ENCODE measurements at regions not wholly inside any gene's neighbourhood (a gene's known extent, or its start where the extent isn't known, plus 50 kb on each side); places are given as distances from the start of the nearest gene placed in this dataset.

DNA sequence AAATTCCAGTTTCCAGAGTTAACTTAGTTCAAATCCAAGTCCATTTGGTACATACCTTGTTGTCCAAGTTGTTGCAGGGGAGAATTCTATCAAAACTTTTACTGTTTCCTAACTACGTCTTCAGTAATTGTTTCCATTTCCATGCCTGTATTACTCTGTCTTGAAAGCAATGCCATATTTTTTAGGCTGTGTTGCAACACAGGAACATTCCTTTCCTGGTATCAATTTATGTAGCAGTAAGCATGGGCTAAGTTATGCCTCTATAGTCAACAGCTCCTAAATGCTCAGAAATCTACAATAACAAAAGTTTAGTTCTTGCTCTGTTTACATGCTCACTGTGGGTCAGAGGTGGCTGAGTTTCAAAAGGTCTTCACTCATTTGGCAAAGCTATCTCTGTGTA, 1943.8 kb upstream of the PIK3C3 start:
- DNase-seq = no peak

GRCh38 chr18:40006634-40007033, 1948.4 kb upstream of the PIK3C3 start:
- DNase-seq = no peak

DNA sequence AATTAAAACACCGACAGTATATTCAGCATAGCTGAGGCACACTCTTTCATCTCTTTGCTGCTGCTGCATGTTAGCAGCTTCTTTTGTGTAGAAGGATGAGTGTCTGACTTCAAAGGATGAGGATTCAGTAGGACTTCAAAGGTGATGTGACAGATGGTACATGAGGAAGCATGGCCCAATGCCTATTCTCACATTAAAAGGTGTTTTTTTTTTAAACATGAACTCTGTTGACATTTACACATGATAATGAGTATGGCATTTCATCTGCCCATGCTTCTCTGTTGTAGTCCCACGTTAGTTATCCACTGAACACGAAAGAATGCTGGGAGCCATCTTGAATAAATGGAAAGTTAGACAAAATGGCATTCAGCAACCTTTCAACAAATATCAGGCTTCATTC, 1950.8 kb upstream of the PIK3C3 start:
- no peak for DNase-seq

DNA sequence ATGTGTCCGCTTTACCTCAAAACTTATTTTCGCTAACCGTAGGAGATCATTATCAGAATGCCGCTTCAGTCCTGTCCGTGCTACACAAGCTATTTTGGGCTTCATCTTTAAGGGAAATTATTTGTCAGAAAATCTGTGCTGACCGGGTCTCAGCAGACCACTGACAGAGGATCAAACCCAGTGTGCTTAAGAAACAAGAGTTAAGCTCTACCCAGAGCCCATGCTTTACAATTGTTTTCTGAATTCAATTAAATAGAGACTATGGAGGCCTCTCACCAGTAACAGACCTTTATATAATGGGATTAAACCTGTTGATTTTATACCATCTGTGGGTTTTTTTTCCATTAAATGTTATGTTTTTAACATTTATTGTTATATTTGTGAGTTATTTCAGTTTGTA, 1956.7 kb upstream of the PIK3C3 start:
- DNase-seq = no peak

- DNase-seq = no peak
These were observed 1960.5 kb upstream of the PIK3C3 start for GRCh38 chr18:39994498-39994897.

- no peak for DNase-seq
These were observed 1963.3 kb upstream of the PIK3C3 start for GRCh38 chr18:39991696-39992265.

DNA sequence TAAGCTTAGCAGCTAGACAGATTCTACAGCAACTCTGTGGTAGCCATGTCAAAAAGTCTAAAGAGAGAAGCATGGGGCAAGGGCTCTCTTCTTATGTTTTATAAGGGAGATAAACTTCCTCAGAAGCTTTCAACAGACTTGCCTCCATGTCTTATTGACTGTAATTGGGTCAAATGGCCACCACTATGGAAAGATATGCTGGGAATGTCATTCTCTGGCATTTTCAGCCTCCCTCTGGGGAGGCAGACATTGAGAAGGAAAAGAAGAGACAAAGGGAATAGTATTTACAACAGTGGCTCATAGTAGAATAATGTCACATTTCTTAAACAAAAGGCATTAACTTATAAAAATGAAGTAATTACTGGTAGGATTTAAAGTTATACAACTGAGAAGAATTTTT, 1964.5 kb upstream of the PIK3C3 start:
- DNase-seq = no peak

DNA sequence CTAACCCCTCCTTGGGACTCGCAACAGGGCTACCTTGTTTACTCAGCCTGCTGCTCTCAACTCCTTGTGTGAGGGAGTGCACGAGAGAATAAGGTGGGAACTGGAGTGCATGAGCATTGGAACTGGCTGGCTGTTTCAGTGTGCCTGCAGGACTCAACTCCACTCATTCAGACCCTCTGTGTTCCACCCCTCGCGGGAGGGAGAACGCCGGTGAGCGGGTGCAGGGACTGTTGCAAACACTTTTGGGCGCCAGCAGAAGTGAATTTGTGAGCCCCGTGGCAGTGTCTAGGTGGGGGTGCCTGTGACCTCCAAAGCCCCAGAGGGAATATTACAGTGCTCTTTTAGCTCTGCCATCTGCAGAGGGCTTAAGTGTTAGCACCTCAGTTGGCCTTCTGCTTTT, 1978.3 kb upstream of the PIK3C3 start:
- DNase-seq = no peak

DNA sequence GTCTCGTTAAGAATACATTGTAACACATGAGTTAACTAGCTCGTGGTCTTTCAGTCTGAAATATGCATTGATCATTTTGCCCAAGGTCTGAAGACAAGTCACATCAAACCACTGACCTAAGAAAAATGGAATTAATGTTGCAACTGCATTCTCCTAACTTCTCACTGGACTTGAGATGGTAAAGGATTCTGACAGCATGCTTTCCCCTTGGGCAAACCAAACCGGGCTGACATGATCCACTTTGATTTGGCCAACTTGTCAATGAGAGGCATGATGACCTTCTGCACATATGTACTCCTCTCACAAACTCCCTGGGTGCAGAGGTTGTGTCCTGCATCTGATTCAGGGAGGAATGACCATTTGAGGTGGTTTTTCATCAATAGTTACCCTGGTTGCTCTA, 1982.5 kb upstream of the PIK3C3 start:
- no peak for DNase-seq

DNA sequence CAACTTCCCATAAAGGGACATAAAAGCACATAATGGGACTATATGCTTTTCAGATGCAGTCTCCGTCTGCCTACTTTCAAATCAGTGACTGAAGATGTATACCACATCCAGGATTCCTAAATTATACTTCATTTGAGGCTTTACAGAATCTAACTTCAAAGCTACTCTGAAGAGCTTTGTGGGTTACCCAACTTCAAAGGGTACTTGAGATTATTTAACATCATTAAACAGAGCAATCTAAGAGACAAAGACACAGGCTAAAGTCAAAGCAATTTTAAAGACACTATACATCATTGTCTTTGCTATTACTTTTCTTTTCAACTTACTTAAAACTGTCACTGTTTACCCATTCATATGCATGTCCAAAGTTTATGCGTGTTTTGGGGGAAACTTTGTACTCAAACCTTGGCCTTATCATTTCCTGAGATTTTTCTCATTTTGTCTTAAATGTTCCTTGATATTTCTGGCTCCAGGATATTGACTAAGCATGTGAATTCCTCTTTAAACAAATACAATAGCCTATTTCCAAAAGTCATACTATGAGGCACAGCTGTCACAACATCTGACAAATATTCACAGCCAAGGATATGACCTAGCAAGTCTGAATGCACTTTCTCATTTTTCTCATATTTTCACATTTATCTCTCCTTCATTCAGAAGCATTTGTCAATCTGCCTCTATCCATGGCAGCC, 1985.1 kb upstream of the PIK3C3 start:
- no peak for DNase-seq

- no peak for DNase-seq
These were observed 1988.8 kb upstream of the PIK3C3 start for GRCh38 chr18:39966275-39966674.

DNA sequence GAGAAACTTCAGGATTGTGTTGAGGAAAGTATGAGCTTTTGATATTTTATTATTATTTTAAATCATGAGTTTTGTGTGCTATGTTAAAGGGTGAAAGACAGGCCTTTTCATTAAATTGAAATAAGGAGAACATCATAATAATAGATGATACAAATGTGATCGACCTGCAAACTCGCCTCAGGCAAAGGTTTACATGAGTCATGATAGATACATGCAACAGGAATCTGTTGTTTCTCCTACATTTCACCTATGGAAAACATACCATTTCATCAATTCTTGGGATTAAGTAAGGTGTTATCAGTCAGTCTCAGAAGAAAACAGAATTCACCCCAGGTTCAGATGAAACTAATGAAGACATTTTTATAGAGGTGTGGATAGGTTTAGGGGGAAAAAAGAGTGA, 1992.5 kb upstream of the PIK3C3 start:
- no peak for DNase-seq

- DNase-seq = no peak
These were observed 1994.5 kb upstream of the PIK3C3 start for GRCh38 chr18:39960550-39960949.

GRCh38 chr18:39959839-39960238, 1995.2 kb upstream of the PIK3C3 start:
- DNase-seq = no peak

GRCh38 chr18:39958876-39959275, 1996.2 kb upstream of the PIK3C3 start:
- DNase-seq = no peak

GRCh38 chr18:39952816-39953215, 2002.2 kb upstream of the PIK3C3 start:
- DNase-seq = no peak

GRCh38 chr18:39951142-39951720, 2003.8 kb upstream of the PIK3C3 start:
- no peak for DNase-seq

DNA sequence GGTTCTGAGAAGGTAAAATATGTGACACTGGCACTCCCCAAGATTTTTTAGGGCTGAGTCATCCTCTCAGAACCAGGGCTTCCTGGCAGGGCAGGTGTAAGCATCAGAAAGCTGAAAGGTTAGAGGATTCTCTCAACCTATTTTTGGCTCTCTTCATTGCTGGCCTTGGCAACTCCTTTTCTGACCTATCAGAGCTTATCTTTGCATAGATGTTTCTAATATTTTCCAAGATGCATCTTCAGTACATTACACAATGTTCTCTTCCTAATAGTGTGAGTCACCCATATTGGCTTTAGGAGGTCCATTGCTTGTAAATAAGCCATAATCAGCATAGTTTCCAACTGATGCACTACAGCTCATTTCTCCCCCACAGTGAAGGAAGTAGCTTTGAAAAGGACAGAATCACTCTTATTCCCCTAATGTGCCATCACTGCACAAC, 2008.4 kb upstream of the PIK3C3 start:
- DNase-seq = no peak

DNA sequence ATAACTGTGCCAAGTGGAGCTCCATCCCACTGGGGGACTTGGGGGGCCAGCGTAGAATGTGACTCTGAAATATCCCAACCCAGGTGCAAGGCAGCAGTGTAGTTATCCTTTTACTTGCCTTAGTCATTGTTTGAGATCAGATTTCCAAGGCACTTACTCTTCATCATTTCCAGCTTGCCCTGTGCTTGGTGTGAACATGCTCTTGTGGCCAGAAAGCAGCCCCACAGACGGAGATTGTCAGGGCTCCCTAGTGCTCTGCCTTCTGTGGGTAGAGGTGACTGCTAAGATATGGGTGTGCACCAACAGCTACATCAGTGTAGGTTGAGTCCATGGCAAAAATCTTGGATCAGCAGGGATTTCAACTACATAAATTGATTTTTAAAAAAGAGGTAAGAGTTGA, 2010.0 kb upstream of the PIK3C3 start:
- no peak for DNase-seq

DNA sequence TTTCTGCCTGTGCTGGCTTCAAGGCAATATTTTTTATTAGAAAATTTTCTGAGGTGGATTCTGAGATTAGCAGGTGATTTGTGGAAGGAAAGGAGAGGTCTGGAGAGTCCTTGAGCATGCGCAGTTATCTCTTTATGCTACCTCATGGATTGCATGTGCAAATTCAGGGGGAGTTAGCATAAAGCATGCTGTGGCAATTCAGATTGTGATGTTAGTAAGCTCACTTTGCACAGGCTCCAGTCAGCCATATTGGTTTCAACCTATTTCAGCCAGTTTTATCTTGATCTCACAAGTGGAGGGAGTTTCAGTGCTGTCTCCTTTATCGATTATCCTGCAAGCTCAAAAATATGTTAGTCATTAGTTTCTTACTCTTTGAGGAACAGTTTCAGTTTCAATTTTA, 2012.3 kb upstream of the PIK3C3 start:
- no peak for DNase-seq

DNA sequence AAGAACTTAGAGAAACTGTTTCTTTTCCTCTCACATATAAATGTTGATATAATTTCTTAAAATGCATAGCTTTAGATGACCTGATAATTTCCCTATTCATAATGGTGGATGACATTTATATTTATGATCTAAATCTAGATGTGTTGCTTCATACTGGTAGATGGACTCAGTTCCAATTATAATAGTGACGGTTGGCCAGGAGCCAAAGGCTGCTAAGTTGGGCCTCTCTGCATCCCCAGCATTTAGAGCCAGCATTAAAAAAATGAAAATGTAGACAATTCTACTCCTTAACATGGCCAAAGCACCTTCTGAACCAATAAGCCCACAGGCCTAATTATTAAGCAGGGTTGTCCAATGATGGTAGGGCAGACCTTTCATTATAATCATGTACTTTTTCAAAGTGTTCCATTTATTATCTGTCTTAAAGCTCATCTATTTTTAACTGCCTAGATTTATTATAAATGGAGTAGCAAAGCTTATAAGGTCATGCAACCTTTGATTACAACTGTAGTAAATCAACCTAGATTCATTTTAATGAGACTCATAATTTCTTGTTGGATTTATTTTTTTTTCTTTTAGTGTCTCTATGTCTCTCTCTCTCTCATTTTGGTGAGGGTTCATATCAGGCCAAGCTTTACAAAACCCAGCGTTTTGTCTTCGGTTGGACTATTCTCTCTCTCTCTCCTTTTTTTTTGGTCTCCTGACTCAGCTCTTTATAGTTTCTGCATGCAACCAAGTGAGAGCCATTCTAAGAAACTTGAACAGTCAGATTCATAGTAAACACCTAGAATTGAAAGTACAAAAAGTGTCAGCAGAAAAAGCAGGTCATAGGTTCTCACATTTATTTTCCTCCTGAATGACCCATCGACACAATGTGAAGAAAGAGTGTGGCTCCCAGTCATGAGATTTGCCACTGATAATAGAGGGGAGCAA, 2016.1 kb upstream of the PIK3C3 start:
- no peak for DNase-seq

DNA sequence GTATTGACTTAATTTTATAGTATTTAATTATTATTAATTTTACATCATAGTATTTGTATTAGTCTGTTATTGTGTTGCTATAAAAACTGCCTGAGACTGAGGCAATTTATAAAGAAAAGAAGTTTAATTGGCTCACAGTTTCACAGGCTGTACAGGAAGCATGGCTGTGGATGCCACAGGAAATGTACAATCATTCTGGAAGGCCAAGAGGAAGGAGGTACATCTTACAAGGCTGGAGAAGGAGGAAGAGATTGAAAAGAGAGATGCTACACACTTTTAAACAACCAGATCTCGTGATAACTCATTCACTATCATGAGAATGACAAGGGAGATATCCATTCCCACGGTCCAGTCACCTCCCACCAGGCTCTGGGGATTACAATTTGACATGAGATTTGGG, 2019.4 kb upstream of the PIK3C3 start:
- no peak for DNase-seq

DNA sequence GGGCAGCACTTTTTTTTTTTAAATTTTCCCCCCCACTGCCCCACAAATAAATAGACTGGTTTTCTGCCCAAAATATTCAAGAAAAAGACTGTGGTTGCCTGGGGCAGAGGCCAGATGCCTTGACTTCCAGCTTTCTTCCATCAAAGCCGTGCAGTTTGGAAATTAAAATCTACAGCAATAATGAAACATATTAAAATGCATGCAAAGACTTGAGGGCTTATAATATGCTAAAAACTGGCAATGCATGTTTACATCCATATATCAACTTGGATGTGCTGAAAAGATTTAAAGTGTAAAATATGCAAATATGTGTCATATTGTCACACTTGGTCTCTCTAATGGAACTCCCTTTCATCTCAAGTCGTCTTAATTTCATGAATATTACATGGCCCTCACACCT, 2036.2 kb upstream of the PIK3C3 start:
- DNase-seq = no peak

Data from inflammatory macrophage treated with lipopolysaccharide for 1 hour (primary cell).